SK-N-MC (cell line): ENCODE measurements at regions not wholly inside any gene's neighbourhood (a gene's known extent, or its start where the extent isn't known, plus 50 kb on each side); places are given as distances from the start of the nearest gene placed in this dataset.

Experiments used
- DNase-seq: peaks from one replicate; pipeline ENCODE4 v3.0.0-alpha.2; 2011; ENCODE audit warnings: low read depth, low spot score
- H3K27ac ChIP-seq: fragments of 200-600 bp; sonication (generic); 2 replicates; pipeline ENCODE4 v1.5.1; 2016; ENCODE audit warnings: mixed run types
- H3K36me3 ChIP-seq: fragments of 200-600 bp; sonication (generic); 2 replicates; pipeline ENCODE4 v1.6.1; 2017; ENCODE audit warnings: antibody characterized with exemption, low read length, mixed read lengths; ENCODE audit not compliant: insufficient read depth
- H3K4me3 ChIP-seq: fragments of 200-600 bp; sonication (generic); 2 replicates; pipeline ENCODE4 v1.5.1; 2016
- H3K9ac ChIP-seq: fragments of 200-600 bp; sonication (generic); 2 replicates; pipeline ENCODE4 v1.8.0; 2017; ENCODE audit warnings: mixed run types, mixed read lengths; ENCODE audit not compliant: insufficient read length
- H3K9me3 ChIP-seq: fragments of 200-600 bp; sonication (generic); 2 replicates; pipeline ENCODE4 v1.6.1; 2017; ENCODE audit warnings: low read depth, mild to moderate bottlenecking, antibody characterized with exemption, low read length, moderate library complexity, mixed read lengths
- EZH2 ChIP-seq: fragments of 200-600 bp; sonication (generic); IDR thresholded peaks from one replicate; pipeline ENCODE4 v1.6.1; 2017; ENCODE audit warnings: antibody characterized with exemption
- FOXP2 ChIP-seq: optimal IDR thresholded peaks from 2 replicates; pipeline ENCODE3; 2011; ENCODE audit warnings: mild to moderate bottlenecking, moderate library complexity; ENCODE audit not compliant: insufficient read depth; ENCODE audit errors: extremely low read length, control extremely low read depth
- POLR2AphosphoS5 ChIP-seq: IDR thresholded peaks from 2 replicates; pipeline ENCODE4 v1.6.1; 2012; ENCODE audit warnings: mild to moderate bottlenecking, low read depth, low read length, borderline replicate concordance

GRCh38 chr15:66921319-66921915 lies 144.0 kb upstream of the SMAD3 start:
- DNase-seq = no peak
- H3K36me3 ChIP-seq = no peaks in the 10 kb centered on the region
- no peak overlapping the region for H3K4me3 ChIP-seq
- H3K9me3 ChIP-seq = peaks cover 2% of the 10 kb centered on the region; the same call in 1 of the 2 replicates
- TF ChIP-seq POLR2AphosphoS5 (no peak), FOXP2 (no peak), EZH2 (no peak)
- H3K27ac ChIP-seq = no peak overlapping the region
- H3K9ac ChIP-seq = no peak overlapping the region

DNA sequence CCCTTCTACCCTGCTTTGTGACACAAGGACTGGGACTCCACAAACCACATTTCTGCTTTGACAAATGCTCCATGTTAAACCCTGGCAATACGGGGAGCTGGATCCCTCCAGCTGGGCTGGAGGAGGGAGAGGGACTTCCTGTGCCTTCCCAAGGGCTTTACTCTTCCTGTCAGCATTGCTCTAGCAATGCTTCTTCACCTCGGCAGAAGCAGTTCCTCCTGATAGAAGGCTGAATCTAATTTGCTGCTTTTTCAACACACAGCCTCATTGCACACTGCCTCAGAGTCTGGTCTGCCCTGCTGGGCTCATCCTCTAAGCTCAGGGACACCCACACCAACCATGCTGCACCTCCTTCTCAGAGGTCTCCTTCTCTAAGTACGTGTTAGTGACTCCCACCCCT lies 142.8 kb upstream of the SMAD3 start:
- no peak overlapping the region for H3K4me3 ChIP-seq
- no peaks in the 10 kb centered on the region for H3K36me3 ChIP-seq
- no peak overlapping the region for H3K9ac ChIP-seq
- no peaks in the 10 kb centered on the region; the same call in 1 of the 2 replicates for H3K9me3 ChIP-seq
- TF ChIP-seq EZH2 (no peak), FOXP2 (no peak), POLR2AphosphoS5 (no peak)
- no peak for DNase-seq
- H3K27ac ChIP-seq = no peak overlapping the region

DNA sequence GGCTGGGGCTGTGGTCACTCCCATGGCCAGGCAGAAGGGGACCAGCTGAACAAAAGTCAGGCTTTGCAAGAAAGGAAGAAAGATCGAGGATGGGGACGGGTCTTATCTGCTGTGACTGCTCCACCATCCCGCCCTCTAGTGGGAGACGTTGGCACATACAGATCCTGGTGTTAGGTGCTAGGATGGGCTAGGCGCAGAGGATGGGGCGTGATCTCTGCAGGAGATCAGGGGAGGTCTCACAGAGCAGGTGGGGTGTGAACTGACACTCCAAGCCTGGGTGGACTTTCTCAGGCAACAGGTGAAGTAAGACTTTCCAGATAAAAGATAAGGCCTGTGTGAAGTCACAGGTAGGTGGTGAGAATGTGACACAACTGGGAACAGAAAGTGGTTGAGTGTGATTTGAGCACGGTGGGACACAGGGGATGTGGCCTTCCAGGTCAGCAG lies 141.9 kb upstream of the SMAD3 start:
- TF ChIP-seq POLR2AphosphoS5 (no peak), FOXP2 (no peak), EZH2 (no peak)
- Histone ChIP-seq H3K4me3 (no peak overlapping the region), H3K27ac (no peak overlapping the region), H3K9ac (no peak overlapping the region), H3K36me3 (no peaks in the 10 kb centered on the region), H3K9me3 (no peaks in the 10 kb centered on the region; the same call in 1 of the 2 replicates)
- no peak for DNase-seq

- Histone ChIP-seq H3K9ac (no peak overlapping the region), H3K27ac (no peak overlapping the region), H3K4me3 (no peak overlapping the region), H3K36me3 (no peaks in the 10 kb centered on the region), H3K9me3 (no peaks in the 10 kb centered on the region; the same call in 1 of the 2 replicates)
- no peak for TF ChIP-seq FOXP2
- TF ChIP-seq POLR2AphosphoS5 = no peak
- TF ChIP-seq EZH2 = no peak
- DNase-seq = no peak
These were observed 140.5 kb upstream of the SMAD3 start for GRCh38 chr15:66924889-66925288.

DNA sequence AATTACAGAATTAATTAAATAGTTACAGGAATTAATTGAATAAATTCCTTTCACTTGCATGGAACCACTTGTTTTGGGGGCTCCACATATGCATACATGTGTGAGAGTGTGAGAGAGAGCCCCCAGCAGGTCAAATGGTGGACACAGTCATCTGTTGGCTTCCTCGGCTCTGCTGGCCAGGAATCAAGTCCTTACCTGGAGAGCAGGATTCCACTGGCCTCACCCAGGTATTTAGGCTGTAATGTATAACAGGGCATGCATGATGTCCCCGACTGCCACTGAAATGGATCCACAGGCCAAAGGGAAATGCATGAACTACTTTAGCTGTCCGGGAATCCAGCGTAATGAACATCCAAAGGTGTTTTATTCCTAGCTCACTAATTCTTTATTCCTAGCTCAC lies 139.7 kb upstream of the SMAD3 start:
- Histone ChIP-seq H3K36me3 (no peaks in the 10 kb centered on the region), H3K27ac (no peak overlapping the region), H3K9ac (no peak overlapping the region), H3K9me3 (no peaks in the 10 kb centered on the region; the same call in 1 of the 2 replicates), H3K4me3 (no peak overlapping the region)
- TF ChIP-seq EZH2 = no peak
- no peak for TF ChIP-seq POLR2AphosphoS5
- no peak for TF ChIP-seq FOXP2
- DNase-seq = no peak

DNA sequence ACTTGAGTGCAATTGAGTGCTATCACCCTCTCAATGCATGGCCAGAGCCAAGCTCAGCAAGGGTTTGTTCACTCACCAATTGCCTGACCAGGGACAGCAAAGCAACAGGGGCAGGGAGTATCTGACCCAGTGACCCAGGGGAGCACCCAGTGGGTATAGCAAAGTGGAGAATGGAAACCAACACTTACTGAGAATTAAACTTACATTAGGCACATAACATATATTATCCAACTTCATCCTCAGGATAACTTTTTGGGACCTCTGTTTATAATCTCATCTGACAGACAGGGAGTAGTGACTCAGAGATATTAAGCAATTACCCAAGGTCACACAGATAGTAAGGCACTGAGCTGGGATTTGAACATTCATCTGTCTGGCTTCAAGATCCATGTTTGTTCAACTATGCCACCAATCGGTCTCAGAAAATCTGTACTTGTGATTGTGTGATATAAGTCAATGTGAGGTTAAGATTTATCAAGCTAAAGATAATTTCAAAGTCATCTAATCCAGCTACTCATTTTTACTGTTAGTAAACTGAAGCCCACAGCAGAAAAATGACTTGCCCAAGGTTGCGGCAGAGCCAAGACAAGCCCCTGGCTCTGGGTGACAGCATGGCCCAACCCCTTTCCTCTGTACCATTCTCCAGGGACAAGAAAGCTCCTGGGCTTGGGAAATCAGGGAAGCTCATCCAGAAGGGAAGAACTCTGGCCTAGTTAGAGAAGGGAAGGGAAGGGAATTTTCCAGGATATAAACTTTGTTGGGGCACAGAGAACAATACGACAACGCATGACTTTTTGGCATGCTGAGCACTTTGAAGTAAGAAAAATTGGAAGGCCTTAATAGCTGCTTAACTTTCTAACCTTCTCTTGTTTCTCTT lies 138.0 kb upstream of the SMAD3 start:
- H3K9ac ChIP-seq = no peak overlapping the region
- H3K4me3 ChIP-seq = no peak overlapping the region
- no peak overlapping the region for H3K27ac ChIP-seq
- H3K36me3 ChIP-seq = no peaks in the 10 kb centered on the region
- DNase-seq = no peak
- TF ChIP-seq POLR2AphosphoS5 = no peak
- H3K9me3 ChIP-seq = no peaks in the 10 kb centered on the region; the same call in 1 of the 2 replicates

DNA sequence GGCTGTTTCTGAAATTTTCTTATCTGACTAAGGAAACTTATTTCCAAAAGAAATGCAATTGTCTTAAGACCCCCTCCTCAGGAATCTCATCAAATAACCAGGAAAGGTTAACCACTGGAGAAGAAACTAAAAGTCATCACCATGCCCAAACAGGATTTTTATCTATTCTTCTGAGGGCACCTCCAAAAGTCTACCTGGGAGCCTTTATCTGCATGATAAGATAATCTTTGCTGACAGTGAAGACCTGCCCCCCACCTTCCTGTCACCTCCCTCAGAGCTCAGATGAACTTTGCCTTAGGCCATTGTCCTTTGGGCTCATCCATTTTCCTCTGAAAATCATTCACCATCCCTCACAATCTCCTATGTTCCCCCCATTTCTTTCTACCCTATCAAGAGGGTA lies 137.3 kb upstream of the SMAD3 start:
- H3K9me3 ChIP-seq = no peaks in the 10 kb centered on the region
- TF ChIP-seq FOXP2 (no peak), POLR2AphosphoS5 (no peak), EZH2 (no peak)
- no peak for DNase-seq
- no peak overlapping the region for H3K4me3 ChIP-seq
- no peak overlapping the region for H3K27ac ChIP-seq
- no peaks in the 10 kb centered on the region for H3K36me3 ChIP-seq
- no peak overlapping the region for H3K9ac ChIP-seq

GRCh38 chr15:66928784-66929183 lies 136.6 kb upstream of the SMAD3 start:
- TF ChIP-seq EZH2 = no peak
- no peak for TF ChIP-seq FOXP2
- TF ChIP-seq POLR2AphosphoS5 = no peak
- Histone ChIP-seq H3K9ac (no peak overlapping the region), H3K9me3 (no peaks in the 10 kb centered on the region), H3K36me3 (no peaks in the 10 kb centered on the region), H3K4me3 (no peak overlapping the region), H3K27ac (no peak overlapping the region)
- no peak for DNase-seq

GRCh38 chr15:66929843-66930402 lies 135.5 kb upstream of the SMAD3 start:
- TF ChIP-seq POLR2AphosphoS5 = no peak
- no peak overlapping the region for H3K27ac ChIP-seq
- no peak overlapping the region for H3K9ac ChIP-seq
- H3K36me3 ChIP-seq = no peaks in the 10 kb centered on the region
- H3K4me3 ChIP-seq = no peak overlapping the region
- no peaks in the 10 kb centered on the region for H3K9me3 ChIP-seq
- no peak for DNase-seq
